SK-N-SH treated with all-trans-retinoic acid at 6 μM for 48 hours (cell line): ENCODE measurements at regions not wholly inside any gene's neighbourhood (a gene's known extent, or its start where the extent isn't known, plus 50 kb on each side); places are given as distances from the start of the nearest gene placed in this dataset.

Experiments
- ESRRG ChIP-seq: fragments of 250-450 bp; sonication (Bioruptor Pico); IDR thresholded peaks from 2 replicates; pipeline ENCODE4 v1.6.1; 2021; ENCODE audit warnings: mild to moderate bottlenecking
- PATZ1 ChIP-seq: fragments of 250-450 bp; sonication (Bioruptor Pico); IDR thresholded peaks from 2 replicates; pipeline ENCODE4 v1.8.0; 2020; ENCODE audit warnings: mild to moderate bottlenecking, moderate library complexity, borderline replicate concordance
- RARB ChIP-seq: fragments of 250-450 bp; sonication (Bioruptor Pico); IDR thresholded peaks from 2 replicates; pipeline ENCODE4 v1.8.0; 2021; ENCODE audit warnings: mild to moderate bottlenecking, moderate library complexity
- SNAI2 ChIP-seq: fragments of 250-450 bp; sonication (Bioruptor Pico); IDR thresholded peaks from 2 replicates; pipeline ENCODE4 v1.5.0; 2020; ENCODE audit warnings: mild to moderate bottlenecking, moderate library complexity
- TOX ChIP-seq: fragments of 250-450 bp; sonication (Bioruptor Pico); IDR thresholded peaks from 2 replicates; pipeline ENCODE4 v1.8.0; 2021; ENCODE audit warnings: mild to moderate bottlenecking, moderate library complexity, borderline replicate concordance
- ZC3H10 ChIP-seq: fragments of 250-450 bp; sonication (Bioruptor Pico); IDR thresholded peaks from 2 replicates; pipeline ENCODE4 v1.5.1; 2021; ENCODE audit warnings: mild to moderate bottlenecking, moderate library complexity
- ZFP30 ChIP-seq: fragments of 450-650 bp; formaldehyde crosslinking; IDR thresholded peaks from 2 replicates; pipeline ENCODE4 v1.5.0; 2022; ENCODE audit warnings: mild to moderate bottlenecking, moderate library complexity
- ZNF565 ChIP-seq: fragments of 450-650 bp; formaldehyde crosslinking; conservative IDR thresholded peaks from 2 replicates; pipeline ENCODE4 v1.5.0; 2020; ENCODE audit warnings: low read depth, mild to moderate bottlenecking, moderate library complexity

GRCh38 chr5:87844449-87844848 is 424.2 kb downstream of the TMEM161B start:
- no peak for TF ChIP-seq ZFP30 (CRISPR knock-in tag)
- no peak for TF ChIP-seq PATZ1 (CRISPR knock-in tag)
- no peak for TF ChIP-seq ZNF565 (CRISPR knock-in tag)
- no peak for TF ChIP-seq TOX
- no peak for TF ChIP-seq ZC3H10 (CRISPR knock-in tag)
- no peak for TF ChIP-seq RARB
- TF ChIP-seq SNAI2 (CRISPR knock-in tag): no peak
- no peak for TF ChIP-seq ESRRG (CRISPR knock-in tag)
